Adrenal gland (tissue), 9 donors: ENCODE measurements at regions not wholly inside any gene's neighbourhood (a gene's known extent, or its start where the extent isn't known, plus 50 kb on each side); places are given as distances from the start of the nearest gene placed in this dataset.

Experiments used
- DNase-seq, 7 donors: peaks; one replicate each; pipeline ENCODE4 v3.0.0-alpha.2; 2019 to 2020
- H3K27ac ChIP-seq, 5 donors: fragments of 200-600 bp; sonication (generic) in 4 of 5; 1 replicate in 3 of 5; 2 replicates in 2 of 5; pipeline versions ENCODE4 v1.5.1 to v1.8.0; 2016 to 2020; ENCODE audit warnings: mild to moderate bottlenecking in 1 of 5
- H3K27me3 ChIP-seq: fragments of 200-600 bp; 2 replicates; pipeline ENCODE4 v1.8.0; 2021
- H3K36me3 ChIP-seq, 2 donors: fragments of 200-600 bp; replicated peaks in 1 of 2; 1 replicate in 1 of 2; 2 replicates in 1 of 2; pipeline versions ENCODE4 v1.5.1 to v1.8.0; 2018 to 2022
- H3K4me1 ChIP-seq, 2 donors: fragments of 200-600 bp; replicated peaks in 1 of 2; 1 replicate in 1 of 2; 2 replicates in 1 of 2; pipeline versions ENCODE4 v1.5.1 to v1.8.0; 2018 to 2021
- H3K4me3 ChIP-seq, 4 donors: fragments of 200-600 bp; sonication (generic) in 3 of 4; one replicate each; pipeline ENCODE4 v1.5.1; 2016 to 2018
- H3K9me3 ChIP-seq, 3 donors: fragments of 200-600 bp; sonication (generic) in 1 of 3; replicated peaks in 1 of 3; 1 replicate in 2 of 3; 2 replicates in 1 of 3; pipeline versions ENCODE4 v1.5.1 to v1.8.0; 2016 to 2021
- CTCF ChIP-seq, 6 experiments: fragments of 450-650 bp in 4 of 6; fragments of 200-600 bp in 2 of 6; sonication (generic) in 1 of 6; IDR thresholded peaks; 1 replicate in 5 of 6; 2 replicates in 1 of 6; pipeline versions ENCODE4 v1.5.1 to v1.8.0; 2016 to 2021; ENCODE audit warnings: antibody characterized with exemption in 6 of 6, mild to moderate bottlenecking in 2 of 6, moderate library complexity in 1 of 6
- POLR2A ChIP-seq, 2 donors: fragments of 450-650 bp; IDR thresholded peaks; one replicate each; pipeline ENCODE4 v1.6.1; 2017; ENCODE audit warnings: antibody characterized with exemption in 2 of 2, mild to moderate bottlenecking in 2 of 2, moderate library complexity in 1 of 2
- WGBS, 4 donors: extraction: QIAGEN DNeasy Blood & Tissue Kit in 2 of 4; methylation state at CpG; one replicate each; pipeline versions ENCODE4 v1.1.5 to v1.1.7; 2013 to 2017; 5-methylcytosine and 5-hydroxymethylcytosine counted together
- intact Hi-C, 2 donors: fragments of 100-400 bp; cut with DNase I; formaldehyde crosslinking; loops; one replicate each; pipeline versions ENCODE4 v1.14.1 to v1.15.0; 2022 to 2023
- donor health status: healthy with polysubstance abuse.
- donor health status: Bipolar disorder and iron deficiency.
- donor health status: DM: yes; HTN: yes; CAD: no.
- donor health status: DM: no; HTN: no; CAD: no.
- donor health status: DM: no; HTN: no; CAD: no.

DNA sequence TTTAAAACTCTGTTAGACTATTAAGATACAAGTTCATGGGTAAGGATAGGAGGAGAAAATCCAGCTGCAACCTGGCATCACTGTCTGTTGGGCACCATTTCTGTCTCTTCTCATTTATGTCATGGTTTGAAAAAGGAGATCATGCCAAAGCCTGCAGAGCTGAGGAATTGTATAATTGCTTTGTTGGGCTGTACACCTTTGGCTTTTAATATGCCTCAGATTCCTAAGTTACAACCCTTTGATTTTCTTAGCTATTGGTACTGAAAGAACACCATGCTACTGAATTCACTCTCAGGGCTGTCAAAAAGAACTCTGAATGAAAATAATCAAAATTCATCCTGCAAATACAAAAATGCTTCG lies 174.3 kb downstream of the ACKR3 start:
- DNase-seq, result no peak
- intact Hi-C loops, result no loop called here
- H3K36me3 ChIP-seq, result no peaks in the 10 kb centered on the region
- no peaks in the 10 kb centered on the region for H3K4me1 ChIP-seq
- WGBS, 4 donors, result 46 to 56% (median 56%) methylated on average over 1 of the region's 1 CpG
- H3K27me3 ChIP-seq, result no peaks in the 10 kb centered on the region
- TF ChIP-seq POLR2A (IDR thresholded peaks at IDR 0.05) (no peak), CTCF (IDR thresholded peaks at IDR 0.05) (no peak)
- no peak overlapping the region for H3K27ac ChIP-seq
- H3K4me3 ChIP-seq, result no peak overlapping the region
- H3K9me3 ChIP-seq, result no peaks in the 10 kb centered on the region

- 65 to 71% (median 70%) methylated on average over 6 of the region's 6 CpGs for WGBS, 4 donors
- DNase-seq, result peak in 1 of 7 donors; percentile 15
These were observed 174.7 kb downstream of the ACKR3 start for GRCh38 chr2:236744281-236744705.

GRCh38 chr2:236744716-236745115 lies 175.1 kb downstream of the ACKR3 start:
- WGBS, 4 donors, result 71 to 83% (median 75%) methylated on average over 1 of the region's 1 CpG

More at GRCh38 chr2:236744281-236744705, 174.7 kb downstream of the ACKR3 start:
- TF ChIP-seq CTCF (IDR thresholded peaks at IDR 0.05) (no peak), POLR2A (IDR thresholded peaks at IDR 0.05) (no peak)
- no peaks in the 10 kb centered on the region for H3K36me3 ChIP-seq
- H3K4me3 ChIP-seq, result no peak overlapping the region
- intact Hi-C loops, result no loop called here
- no peaks in the 10 kb centered on the region for H3K4me1 ChIP-seq
- H3K9me3 ChIP-seq, result no peaks in the 10 kb centered on the region
- no peaks in the 10 kb centered on the region for H3K27me3 ChIP-seq
- H3K27ac ChIP-seq, result no peak overlapping the region

DNA sequence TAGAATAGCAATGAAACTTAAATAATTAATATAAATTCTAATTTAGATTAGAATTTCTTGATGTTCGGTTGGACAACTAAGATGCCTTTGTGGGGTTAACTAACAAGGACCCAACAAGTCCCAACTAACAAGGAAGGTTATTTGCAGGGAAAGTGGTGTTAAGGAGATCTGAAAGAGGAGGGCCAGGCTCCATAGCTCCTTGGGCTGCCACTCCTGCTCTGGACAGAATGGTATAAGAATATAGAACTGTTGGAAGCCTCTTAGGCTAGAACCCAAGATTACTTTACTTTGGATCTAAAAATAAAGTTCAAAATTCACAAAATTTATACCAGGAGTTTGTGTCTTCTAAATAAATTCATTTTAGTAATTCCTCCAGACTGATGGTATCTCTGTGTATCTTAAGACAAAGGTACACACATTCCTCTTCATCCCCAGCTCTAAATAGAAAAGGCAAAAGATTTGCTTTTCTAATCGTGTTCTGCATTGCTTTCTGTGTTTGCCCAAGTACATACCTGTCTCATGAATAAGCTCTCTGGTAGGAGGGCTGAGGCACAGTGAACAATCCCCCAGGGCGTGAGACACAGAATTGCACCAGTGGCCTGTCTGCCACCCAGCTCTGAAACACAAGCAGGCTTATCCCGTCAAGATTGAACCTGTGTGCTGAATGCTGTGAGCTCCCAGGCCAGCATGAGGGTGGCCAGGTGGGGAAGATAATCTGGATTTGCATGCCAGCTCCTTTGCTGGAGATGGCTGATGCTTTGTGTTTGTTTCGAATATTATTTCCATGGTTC lies 176.0 kb downstream of the ACKR3 start:
- H3K27ac ChIP-seq, result no peak overlapping the region

More at GRCh38 chr2:236744716-236745115, 175.1 kb downstream of the ACKR3 start:
- DNase-seq, result peak in 1 of 7 donors; percentile 17
- Histone ChIP-seq H3K4me1 (no peaks in the 10 kb centered on the region), H3K4me3 (no peak overlapping the region), H3K36me3 (no peaks in the 10 kb centered on the region), H3K27me3 (no peaks in the 10 kb centered on the region), H3K9me3 (no peaks in the 10 kb centered on the region), H3K27ac (no peak overlapping the region)
- intact Hi-C loops, result no loop called here
- no peak for TF ChIP-seq POLR2A (IDR thresholded peaks at IDR 0.05)
- no peak for TF ChIP-seq CTCF (IDR thresholded peaks at IDR 0.05)

More for the DNA sequence above, 176.0 kb downstream of the ACKR3 start:
- intact Hi-C loops, result no loop called here
- TF ChIP-seq POLR2A (IDR thresholded peaks at IDR 0.05) (no peak), CTCF (IDR thresholded peaks at IDR 0.05) (no peak)
- Histone ChIP-seq H3K9me3 (no peaks in the 10 kb centered on the region), H3K36me3 (no peaks in the 10 kb centered on the region), H3K4me3 (no peak overlapping the region), H3K27me3 (no peaks in the 10 kb centered on the region), H3K4me1 (no peaks in the 10 kb centered on the region)
- WGBS, 4 donors, result 58 to 72% (median 59%) methylated on average over 5 of the region's 5 CpGs
- DNase-seq, result peak in 1 of 7 donors; percentile 42
